GM12873 (cell line): ENCODE measurements at regions not wholly inside any gene's neighbourhood (a gene's known extent, or its start where the extent isn't known, plus 50 kb on each side); places are given as distances from the start of the nearest gene placed in this dataset.

ENCODE experiments used
- CTCF ChIP-seq: IDR thresholded peaks from 2 replicates; pipeline ENCODE4 v1.5.1; 2012; ENCODE audit warnings: low read depth, mild to moderate bottlenecking, moderate library complexity, low read length, control low read depth; ENCODE audit not compliant: insufficient read depth; ENCODE audit errors: missing control alignments

DNA sequence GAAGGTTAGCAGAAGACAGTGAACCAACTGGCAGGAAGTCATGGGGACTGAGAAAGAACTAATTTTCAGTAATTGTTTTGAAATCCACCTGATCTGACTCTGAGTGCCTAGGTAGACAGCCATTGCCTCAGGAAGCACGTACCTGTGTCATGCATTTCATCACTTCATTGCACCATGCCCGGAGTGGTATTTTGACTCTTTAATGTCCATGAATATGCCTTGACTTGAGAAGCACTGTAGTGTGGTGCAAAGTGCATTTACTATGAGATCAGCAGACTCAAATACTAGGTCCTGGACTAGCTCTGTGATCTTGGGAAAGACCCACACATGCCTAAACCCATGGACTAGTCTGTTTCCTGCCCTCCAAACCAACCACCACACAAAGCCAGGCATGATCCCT is 370.9 kb upstream of the MARCKS start:
- TF ChIP-seq CTCF: no peak

DNA sequence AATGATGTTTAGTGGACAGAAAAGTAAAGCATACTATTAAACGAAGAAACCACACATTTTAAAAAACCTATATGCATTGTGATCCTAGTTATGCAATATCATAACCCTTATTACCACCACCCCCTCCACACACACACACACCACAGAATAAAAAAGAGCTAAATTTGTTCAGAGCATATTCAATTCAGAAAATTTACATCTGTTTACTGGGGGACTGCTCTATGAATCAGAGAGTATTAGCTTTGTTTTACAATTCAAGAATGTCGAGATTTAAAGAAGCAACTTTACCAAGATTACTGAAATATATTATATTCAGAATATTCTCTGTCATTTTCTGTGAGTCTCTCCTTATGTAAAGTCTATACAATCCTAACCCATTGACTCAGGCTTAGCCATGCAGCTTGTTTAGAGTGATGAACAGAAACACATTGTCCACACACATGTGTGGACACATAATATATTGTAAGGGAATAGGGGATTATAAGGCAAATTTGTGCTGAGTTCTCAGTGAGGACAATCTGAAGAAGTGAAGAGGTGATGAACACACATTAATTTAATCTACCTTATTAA is 369.6 kb upstream of the MARCKS start:
- no peak for TF ChIP-seq CTCF

DNA sequence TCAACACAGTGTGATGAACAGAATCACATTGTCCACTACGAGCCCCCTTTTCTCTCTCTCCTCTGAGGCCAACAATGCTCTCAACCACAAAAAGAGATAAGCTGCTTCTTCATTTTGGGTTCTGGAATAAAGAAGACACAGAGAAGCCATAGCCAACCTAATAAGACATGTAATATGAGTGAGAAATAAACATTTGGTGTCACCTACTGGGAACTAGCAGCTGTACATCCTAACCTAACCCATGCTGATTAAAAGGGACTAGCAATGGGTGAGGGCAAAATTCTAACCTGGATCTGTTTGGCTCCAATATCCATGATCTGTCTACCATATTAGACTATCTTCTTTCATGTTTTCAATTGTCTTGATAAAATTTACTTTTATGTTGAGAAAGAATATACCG is 369.1 kb upstream of the MARCKS start:
- no peak for TF ChIP-seq CTCF

GRCh38 chr6:113488812-113489685 is 368.1 kb upstream of the MARCKS start:
- peak; percentile 43 for TF ChIP-seq CTCF

- no peak for TF ChIP-seq CTCF
Observed at GRCh38 chr6:113489952-113490746, 367.0 kb upstream of the MARCKS start.

GRCh38 chr6:113491376-113491775 is 365.8 kb upstream of the MARCKS start:
- TF ChIP-seq CTCF: no peak

DNA sequence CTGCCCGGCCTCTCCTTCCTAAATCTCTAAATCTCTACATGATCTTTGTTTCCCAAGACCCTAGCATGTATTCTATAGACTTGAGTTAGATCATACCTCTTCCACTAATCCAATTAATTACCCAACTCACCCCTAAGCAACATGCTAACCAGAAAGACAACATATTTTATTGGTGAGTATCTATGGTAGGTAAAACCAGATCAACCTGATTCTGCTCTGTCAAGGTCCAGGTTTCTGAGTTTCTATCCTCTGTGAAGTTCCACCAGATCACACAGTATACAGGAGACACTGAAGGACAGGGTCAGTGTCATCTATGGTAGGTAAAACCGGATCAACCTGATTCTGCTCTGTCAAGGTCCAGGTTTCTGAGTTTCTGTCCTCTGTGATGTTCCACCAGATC is 363.2 kb upstream of the MARCKS start:
- no peak for TF ChIP-seq CTCF
